Sigmoid colon (tissue), 4 donors: ENCODE measurements at regions not wholly inside any gene's neighbourhood (a gene's known extent, or its start where the extent isn't known, plus 50 kb on each side); places are given as distances from the start of the nearest gene placed in this dataset.

Experiments used
- CTCF ChIP-seq, 4 experiments: fragments of 450-650 bp in 3 of 4; fragments of 200-600 bp in 1 of 4; IDR thresholded peaks; one replicate each; pipeline ENCODE4 v1.5.1; 2016 to 2019; ENCODE audit warnings: antibody characterized with exemption in 4 of 4, mild to moderate bottlenecking in 3 of 4, moderate library complexity in 2 of 4
- POLR2A ChIP-seq, 2 donors: fragments of 450-650 bp; IDR thresholded peaks; one replicate each; pipeline ENCODE4 v1.6.1; 2016; ENCODE audit warnings: antibody characterized with exemption in 2 of 2, mild to moderate bottlenecking in 2 of 2, moderate library complexity in 2 of 2
- POLR2AphosphoS5 ChIP-seq, 4 donors: sonication (generic); formaldehyde crosslinking; IDR thresholded peaks; one replicate each; pipeline ENCODE4 v1.6.1; 2017; ENCODE audit warnings: antibody characterized with exemption in 4 of 4

GRCh38 chr12:92987846-92988621 is 58.9 kb upstream of the EEA1 start:
- no peak for TF ChIP-seq CTCF (IDR thresholded peaks at IDR 0.05)
- TF ChIP-seq POLR2AphosphoS5 (IDR thresholded peaks at IDR 0.05), result no peak
- no peak for TF ChIP-seq POLR2A (IDR thresholded peaks at IDR 0.05)
